ENCODE measurements at regions not wholly inside any gene's neighbourhood (a gene's known extent, or its start where the extent isn't known, plus 50 kb on each side); places are given as distances from the start of the nearest gene placed in this dataset.

GRCh38 chr15:94631608-94632007, 400.2 kb downstream of the MCTP2 start:
- Histone ChIP-seq H3K23me2 (ENCODE audit: low read depth, low read length) (no peaks in the 10 kb centered on the region), H3K9me3 (ENCODE audit: insufficient read depth in 2 of 2, low read depth in 1 of 2, low read length in 1 of 2) (no peaks in the 10 kb centered on the region), H2AK5ac (ENCODE audit: low read depth, low read length) (no peak overlapping the region), H3K14ac (ENCODE audit: insufficient read length) (no peak overlapping the region), H3K27ac (ENCODE audit: low read depth, low read length) (no peak overlapping the region), H3K23ac (ENCODE audit: insufficient read length) (no peak overlapping the region), H3K36me3 (ENCODE audit: control insufficient read depth in 2 of 4, insufficient read depth in 4 of 4, low read length in 3 of 4) (no peaks in the 10 kb centered on the region), H4K91ac (replicated peaks; ENCODE audit: insufficient read length, low read length) (no peak overlapping the region), H2AFZ (ENCODE audit: low read length) (peak overlapping the region; percentile 44; the same call in 1 of the 2 replicates), H4K5ac (ENCODE audit: insufficient read length, low read depth, low read length) (no peak overlapping the region), H3K18ac (ENCODE audit: extremely low read depth, low read length) (no peak overlapping the region), H4K20me1 (replicated peaks in 1 of 2; ENCODE audit: control insufficient read depth in 1 of 2, insufficient read depth in 2 of 2, low read length in 2 of 2) (no peaks in the 10 kb centered on the region), H2BK12ac (ENCODE audit: low read depth, low read length) (no peak overlapping the region), H3K4me3 (ENCODE audit: extremely low read depth in 1 of 4, insufficient read depth in 2 of 4, low read depth in 3 of 4, low read length in 4 of 4) (no peak overlapping the region), H2BK15ac (ENCODE audit: low read length) (no peak overlapping the region), H3K4ac (replicated peaks; ENCODE audit: insufficient read length, low read depth, low read length) (no peak overlapping the region), H2BK120ac (replicated peaks; ENCODE audit: low read depth, low read length) (no peak overlapping the region), H3K56ac (replicated peaks; ENCODE audit: insufficient read length, low read depth, low read length) (no peak overlapping the region), H3K27me3 (replicated peaks in 1 of 4; ENCODE audit: control insufficient read depth in 3 of 4, extremely low read depth in 1 of 4, insufficient read depth in 3 of 4, low read length in 3 of 4) (peaks cover 0 to 2% (median 0%) of the 10 kb centered on the region in 4 experiments; a peak in 1 of 7 replicates), H3K4me1 (replicated peaks in 1 of 4; ENCODE audit: control insufficient read depth in 3 of 4, insufficient read depth in 4 of 4, low read length in 3 of 4) (no peaks in the 10 kb centered on the region), H3K79me1 (ENCODE audit: low read depth, low read length) (no peaks in the 10 kb centered on the region), H3K4me2 (ENCODE audit: insufficient read depth in 1 of 2, low read depth in 2 of 2, low read length in 2 of 2) (no peak overlapping the region), H2BK5ac (ENCODE audit: low read depth, low read length) (no peak overlapping the region), H4K8ac (ENCODE audit: extremely low read depth, insufficient read depth, low read length) (no peak overlapping the region), H3K79me2 (ENCODE audit: control insufficient read depth in 1 of 2, insufficient read depth in 2 of 2, low read length in 2 of 2) (no peaks in the 10 kb centered on the region), H2BK20ac (ENCODE audit: low read length) (no peak overlapping the region), H3K9ac (replicated peaks in 1 of 4; ENCODE audit: extremely low read depth in 1 of 4, low read depth in 3 of 4, low read length in 3 of 4) (no peak overlapping the region)
- CTCF ChIA-PET (ENCODE audit: partially characterized antibody), result interaction anchor here (1.2 to 1.6 kb wide), 3 partner anchors 10 to 40 kb away, joined by 3 to 5 read pairs (median 5); no protein-coding TSS in a partner anchor
- 88% methylated on average over 6 of the region's 6 CpGs; no CpG with 5 or more reads in 1 of the 2 experiments for WGBS, 2 experiments (ENCODE audit: extremely low coverage in 1 of 2, insufficient coverage in 1 of 2, insufficient read length in 1 of 2, insufficient replicate concordance in 2 of 2, low coverage in 1 of 2, low lambda C conversion rate in 2 of 2, missing lambda C conversion rate in 1 of 2)
- FAIRE-seq (no peak), DNase-seq (ENCODE audit: low read depth in 1 of 2, low spot score in 2 of 2) (no peak)
- TF ChIP-seq SIN3A (conservative IDR thresholded peaks at IDR 0.05 in 1 of 2, IDR thresholded peaks at IDR 0.05 in 1 of 2; ENCODE audit: low read depth in 1 of 2, low read length in 2 of 2) (no peak), CEBPB (IDR thresholded peaks at IDR 0.05; ENCODE audit: low read depth, low read length) (no peak), CBX5 (IDR thresholded peaks at IDR 0.05; ENCODE audit: low read depth, low read length) (no peak), MAX (IDR thresholded peaks at IDR 0.05) (no peak), YY1 (IDR thresholded peaks at IDR 0.05; ENCODE audit: low read depth, low read length) (no peak)
- POLR2A ChIA-PET (ENCODE audit: partially characterized antibody), result no interaction called here

Data from H1 (cell line).